Lower leg skin (tissue), 3 donors: ENCODE measurements at regions not wholly inside any gene's neighbourhood (a gene's known extent, or its start where the extent isn't known, plus 50 kb on each side); places are given as distances from the start of the nearest gene placed in this dataset.

Source experiments
- CTCF ChIP-seq, 3 donors: fragments of 450-650 bp; IDR thresholded peaks; one replicate each; pipeline ENCODE4 v1.5.1; 2016; ENCODE audit warnings: antibody characterized with exemption in 3 of 3, mild to moderate bottlenecking in 3 of 3, moderate library complexity in 2 of 3
- POLR2A ChIP-seq, 2 donors: fragments of 450-650 bp; IDR thresholded peaks; one replicate each; pipeline ENCODE4 v1.6.1; 2016 to 2017; ENCODE audit warnings: antibody characterized with exemption in 2 of 2, mild to moderate bottlenecking in 1 of 2, moderate library complexity in 1 of 2

- TF ChIP-seq CTCF (IDR thresholded peaks at IDR 0.05) (no peak), POLR2A (IDR thresholded peaks at IDR 0.05) (no peak)
Measured at GRCh38 chr12:96121271-96121711, 72.9 kb upstream of the ELK3 start.
